Ectodermal cell (in vitro differentiated cells): ENCODE measurements at regions not wholly inside any gene's neighbourhood (a gene's known extent, or its start where the extent isn't known, plus 50 kb on each side); places are given as distances from the start of the nearest gene placed in this dataset.

ENCODE experiments used
- H3K27ac ChIP-seq: 2 replicates; pipeline ENCODE4 v1.7.0; 2013; ENCODE audit warnings: mild to moderate bottlenecking, low read depth, low read length; ENCODE audit not compliant: insufficient read depth, poor library complexity, severe bottlenecking
- H3K27me3 ChIP-seq: 2 replicates; pipeline ENCODE4 v1.7.0; 2013; ENCODE audit warnings: mild to moderate bottlenecking, low read length; ENCODE audit not compliant: insufficient read depth, control insufficient read depth, poor library complexity, severe bottlenecking
- H3K36me3 ChIP-seq: one replicate; pipeline ENCODE4 v1.7.0; 2013; ENCODE audit warnings: low read length; ENCODE audit not compliant: control insufficient read depth, insufficient read depth
- H3K4me1 ChIP-seq: one replicate; pipeline ENCODE4 v1.7.0; 2013; ENCODE audit warnings: low read length; ENCODE audit not compliant: control insufficient read depth, insufficient read depth
- H3K4me3 ChIP-seq: 2 replicates; pipeline ENCODE4 v1.7.0; 2013; ENCODE audit warnings: low read depth, low read length, control low read depth; ENCODE audit not compliant: insufficient read depth
- H3K9me3 ChIP-seq: 2 replicates; pipeline ENCODE4 v1.7.0; 2013; ENCODE audit warnings: mild to moderate bottlenecking, low read length, moderate library complexity; ENCODE audit not compliant: control insufficient read depth
- WGBS, 2 experiments: methylation state at CpG; one replicate each; pipeline ENCODE4 v1.1.7; 2013; ENCODE audit warnings: missing lambda C conversion rate in 2 of 2; 5-methylcytosine and 5-hydroxymethylcytosine counted together

DNA sequence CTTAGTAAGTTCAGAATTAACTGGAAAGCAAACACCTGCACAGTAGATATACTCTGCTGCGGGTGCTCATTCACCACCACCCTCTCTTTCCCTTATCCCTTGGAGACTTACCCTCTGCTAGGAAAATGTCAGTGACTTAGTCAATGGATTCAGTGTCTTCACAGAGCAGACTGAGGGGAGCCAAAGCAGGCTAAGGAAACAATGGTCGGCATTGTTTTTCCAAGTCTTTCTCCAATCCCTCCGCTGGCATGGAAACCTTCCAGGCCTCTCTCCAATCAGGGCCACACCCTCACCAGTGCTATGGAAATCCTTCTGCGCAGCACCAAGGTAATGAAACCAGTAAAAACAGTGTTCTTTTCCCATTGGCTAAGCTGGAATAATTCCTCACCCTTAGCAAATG is 531.2 kb downstream of the TFAP2B start:
- Histone ChIP-seq H3K36me3 (no peaks in the 10 kb centered on the region), H3K27ac (no peak overlapping the region), H3K4me3 (no peak overlapping the region), H3K27me3 (no peaks in the 10 kb centered on the region), H3K9me3 (no peaks in the 10 kb centered on the region), H3K4me1 (no peaks in the 10 kb centered on the region)
- WGBS, 2 experiments: 92% methylated on average over 4 of the region's 4 CpGs

- H3K27me3 ChIP-seq: no peaks in the 10 kb centered on the region
- no peaks in the 10 kb centered on the region for H3K9me3 ChIP-seq
- no peak overlapping the region for H3K27ac ChIP-seq
- 100% methylated on average over 1 of the region's 2 CpGs; no CpG with 5 or more reads in 1 of the 2 experiments for WGBS, 2 experiments
- no peaks in the 10 kb centered on the region for H3K4me1 ChIP-seq
- H3K4me3 ChIP-seq: no peak overlapping the region
- no peaks in the 10 kb centered on the region for H3K36me3 ChIP-seq
These were observed 531.7 kb downstream of the TFAP2B start for GRCh38 chr6:51350308-51350904.

DNA sequence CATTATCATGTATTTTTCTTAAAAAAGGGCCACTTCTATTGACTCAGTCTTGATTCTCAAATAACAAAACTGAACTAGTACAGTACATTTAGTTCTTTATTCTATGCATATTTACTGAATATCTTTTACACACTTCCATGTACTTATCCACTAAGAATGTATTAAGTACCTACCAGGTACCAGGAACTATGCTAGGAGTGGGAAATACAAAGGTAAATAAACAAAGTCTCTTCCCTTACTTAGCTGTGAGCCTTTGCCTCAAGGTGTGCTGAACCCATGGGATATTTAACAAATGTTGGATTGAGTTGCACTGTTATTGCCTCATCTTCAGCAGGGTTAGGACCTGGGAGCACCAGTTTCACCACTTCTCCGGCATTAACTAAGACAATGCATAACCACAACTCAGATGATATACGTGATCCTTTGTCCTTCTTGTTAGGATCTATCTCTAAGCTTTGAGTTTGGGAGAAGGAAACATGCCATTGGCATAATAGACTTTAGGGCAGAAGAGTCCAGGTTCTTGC is 533.9 kb downstream of the TFAP2B start:
- Histone ChIP-seq H3K4me1 (no peaks in the 10 kb centered on the region), H3K4me3 (no peak overlapping the region), H3K27me3 (no peaks in the 10 kb centered on the region), H3K27ac (no peak overlapping the region), H3K9me3 (no peaks in the 10 kb centered on the region), H3K36me3 (no peaks in the 10 kb centered on the region)
- WGBS, 2 experiments: 98 to 100% methylated on average over 2 of the region's 2 CpGs

GRCh38 chr6:51360287-51360686 is 541.6 kb downstream of the TFAP2B start:
- H3K4me1 ChIP-seq: no peaks in the 10 kb centered on the region
- H3K36me3 ChIP-seq: no peaks in the 10 kb centered on the region
- no peak overlapping the region for H3K27ac ChIP-seq
- H3K4me3 ChIP-seq: no peak overlapping the region
- WGBS, 2 experiments: 100% methylated on average over 1 of the region's 2 CpGs; no CpG with 5 or more reads in 1 of the 2 experiments
- no peaks in the 10 kb centered on the region for H3K9me3 ChIP-seq
- H3K27me3 ChIP-seq: no peaks in the 10 kb centered on the region

DNA sequence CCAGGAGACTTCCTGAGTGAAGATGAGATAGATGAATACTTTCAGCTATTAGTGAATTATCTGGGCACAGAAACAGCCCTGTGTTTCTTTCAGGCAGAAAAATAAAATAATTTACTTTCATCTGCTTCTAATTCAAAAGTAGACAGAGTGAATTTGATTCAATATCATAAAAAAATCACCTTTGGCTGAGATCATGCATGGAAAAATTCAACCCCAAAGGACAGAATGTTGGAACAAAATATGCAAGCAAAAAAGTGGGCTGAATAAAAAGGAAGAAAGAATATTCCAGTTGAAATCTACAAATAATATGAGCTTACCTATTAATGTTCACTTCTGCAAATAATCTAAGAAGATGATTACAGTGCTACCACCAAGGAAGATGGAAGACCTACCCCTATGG is 546.9 kb downstream of the TFAP2B start:
- Histone ChIP-seq H3K27me3 (no peaks in the 10 kb centered on the region), H3K9me3 (no peaks in the 10 kb centered on the region), H3K27ac (no peak overlapping the region), H3K4me1 (no peaks in the 10 kb centered on the region), H3K36me3 (no peaks in the 10 kb centered on the region), H3K4me3 (no peak overlapping the region)

GRCh38 chr6:51369485-51369884 is 550.8 kb downstream of the TFAP2B start:
- no peak overlapping the region for H3K27ac ChIP-seq
- H3K36me3 ChIP-seq: no peaks in the 10 kb centered on the region
- no peaks in the 10 kb centered on the region for H3K4me1 ChIP-seq
- no peaks in the 10 kb centered on the region for H3K27me3 ChIP-seq
- WGBS, 2 experiments: 83 to 94% methylated on average over 1 of the region's 1 CpG
- no peaks in the 10 kb centered on the region for H3K9me3 ChIP-seq
- no peak overlapping the region for H3K4me3 ChIP-seq

GRCh38 chr6:51382847-51383246 is 564.2 kb downstream of the TFAP2B start:
- no peaks in the 10 kb centered on the region for H3K9me3 ChIP-seq
- H3K36me3 ChIP-seq: no peaks in the 10 kb centered on the region
- H3K4me3 ChIP-seq: no peak overlapping the region
- no peak overlapping the region for H3K27ac ChIP-seq
- H3K27me3 ChIP-seq: no peaks in the 10 kb centered on the region
- H3K4me1 ChIP-seq: no peaks in the 10 kb centered on the region

DNA sequence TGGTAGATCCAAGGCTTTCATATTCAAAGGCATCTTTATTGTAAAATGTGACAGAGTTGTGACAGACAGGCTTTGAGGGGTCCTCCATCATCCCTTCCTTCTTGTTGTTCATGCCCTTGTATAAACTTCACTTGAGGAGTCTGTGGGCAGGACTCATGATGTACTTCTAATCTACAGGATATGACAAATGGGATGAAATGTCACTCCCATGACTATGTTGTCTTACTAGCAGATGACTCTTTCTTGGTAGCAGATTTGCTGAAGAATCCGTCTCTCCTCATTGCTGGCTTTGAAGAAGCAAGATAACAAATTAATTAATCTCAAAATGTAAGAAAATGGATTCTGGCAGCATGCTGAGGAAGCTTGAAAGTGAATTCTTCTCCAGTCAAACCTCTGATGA is 566.1 kb downstream of the TFAP2B start:
- Histone ChIP-seq H3K27me3 (no peaks in the 10 kb centered on the region), H3K27ac (no peak overlapping the region), H3K9me3 (no peaks in the 10 kb centered on the region), H3K36me3 (no peaks in the 10 kb centered on the region), H3K4me1 (no peaks in the 10 kb centered on the region), H3K4me3 (no peak overlapping the region)
- WGBS, 2 experiments: 93 to 100% methylated on average over 1 of the region's 1 CpG

- no peaks in the 10 kb centered on the region for H3K27me3 ChIP-seq
- WGBS, 2 experiments: 95 to 98% methylated on average over 2 to 3 of the region's 3 CpGs
- H3K9me3 ChIP-seq: no peaks in the 10 kb centered on the region
- H3K4me1 ChIP-seq: no peaks in the 10 kb centered on the region
- H3K27ac ChIP-seq: no peak overlapping the region
- no peaks in the 10 kb centered on the region for H3K36me3 ChIP-seq
- H3K4me3 ChIP-seq: no peak overlapping the region
These were observed 567.7 kb downstream of the TFAP2B start for GRCh38 chr6:51386347-51386836.

- Histone ChIP-seq H3K4me1 (no peaks in the 10 kb centered on the region), H3K9me3 (no peaks in the 10 kb centered on the region), H3K36me3 (no peaks in the 10 kb centered on the region), H3K4me3 (no peak overlapping the region), H3K27ac (no peak overlapping the region), H3K27me3 (no peaks in the 10 kb centered on the region)
- 90 to 95% methylated on average over 3 to 4 of the region's 4 CpGs for WGBS, 2 experiments
These were observed 569.2 kb downstream of the TFAP2B start for GRCh38 chr6:51387907-51388306.

GRCh38 chr6:51394061-51394460 is 575.4 kb downstream of the TFAP2B start:
- Histone ChIP-seq H3K4me3 (no peak overlapping the region), H3K27me3 (no peaks in the 10 kb centered on the region), H3K36me3 (no peaks in the 10 kb centered on the region), H3K4me1 (no peaks in the 10 kb centered on the region), H3K9me3 (no peaks in the 10 kb centered on the region), H3K27ac (no peak overlapping the region)
